Gastrocnemius medialis (tissue), 4 donors: ENCODE measurements at regions not wholly inside any gene's neighbourhood (a gene's known extent, or its start where the extent isn't known, plus 50 kb on each side); places are given as distances from the start of the nearest gene placed in this dataset.

Source experiments
- CTCF ChIP-seq, 5 experiments: fragments of 450-650 bp in 3 of 5; fragments of 200-600 bp in 2 of 5; sonication (generic) in 2 of 5; IDR thresholded peaks in 4 of 5; conservative IDR thresholded peaks in 1 of 5; 1 replicate in 4 of 5; 2 replicates in 1 of 5; pipeline ENCODE4 v1.5.1; 2016 to 2019; ENCODE audit warnings: antibody characterized with exemption in 5 of 5, mild to moderate bottlenecking in 3 of 5, moderate library complexity in 3 of 5
- POLR2A ChIP-seq, 2 donors: fragments of 450-650 bp; IDR thresholded peaks; one replicate each; pipeline ENCODE4 v1.6.1; 2017; ENCODE audit warnings: antibody characterized with exemption in 2 of 2, mild to moderate bottlenecking in 2 of 2, moderate library complexity in 2 of 2

GRCh38 chr3:86801066-86801465, 189.9 kb downstream of the VGLL3 start:
- TF ChIP-seq POLR2A (IDR thresholded peaks at IDR 0.05), result no peak
- TF ChIP-seq CTCF (IDR thresholded peaks at IDR 0.05 in 4 of 5, conservative IDR thresholded peaks at IDR 0.05 in 1 of 5), result no peak
